ENCODE measurements at regions not wholly inside any gene's neighbourhood (a gene's known extent, or its start where the extent isn't known, plus 50 kb on each side); places are given as distances from the start of the nearest gene placed in this dataset.
"Not testable (repeated sequence)": the region's sequence is repeated elsewhere in the genome, so short reads cannot be mapped to it uniquely, and the experiment has no call there.

GRCh38 chr10:43923328-43923727 lies 274.6 kb upstream of the ZNF32 start:
- no peak for DNase-seq (ENCODE audit: low read depth)
- TF ChIP-seq, protein P1, sequence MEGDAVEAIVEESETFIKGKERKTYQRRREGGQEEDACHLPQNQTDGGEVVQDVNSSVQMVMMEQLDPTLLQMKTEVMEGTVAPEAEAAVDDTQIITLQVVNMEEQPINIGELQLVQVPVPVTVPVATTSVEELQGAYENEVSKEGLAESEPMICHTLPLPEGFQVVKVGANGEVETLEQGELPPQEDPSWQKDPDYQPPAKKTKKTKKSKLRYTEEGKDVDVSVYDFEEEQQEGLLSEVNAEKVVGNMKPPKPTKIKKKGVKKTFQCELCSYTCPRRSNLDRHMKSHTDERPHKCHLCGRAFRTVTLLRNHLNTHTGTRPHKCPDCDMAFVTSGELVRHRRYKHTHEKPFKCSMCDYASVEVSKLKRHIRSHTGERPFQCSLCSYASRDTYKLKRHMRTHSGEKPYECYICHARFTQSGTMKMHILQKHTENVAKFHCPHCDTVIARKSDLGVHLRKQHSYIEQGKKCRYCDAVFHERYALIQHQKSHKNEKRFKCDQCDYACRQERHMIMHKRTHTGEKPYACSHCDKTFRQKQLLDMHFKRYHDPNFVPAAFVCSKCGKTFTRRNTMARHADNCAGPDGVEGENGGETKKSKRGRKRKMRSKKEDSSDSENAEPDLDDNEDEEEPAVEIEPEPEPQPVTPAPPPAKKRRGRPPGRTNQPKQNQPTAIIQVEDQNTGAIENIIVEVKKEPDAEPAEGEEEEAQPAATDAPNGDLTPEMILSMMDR (IDR thresholded peaks at IDR 0.05; ENCODE audit: control insufficient read depth, insufficient read depth, low read depth, low read length, missing control alignments): no peak
- H3K4me3 ChIP-seq (ENCODE audit: control insufficient read depth, low read depth, low read length): no peak overlapping the region

- TF ChIP-seq, protein P1 (IDR thresholded peaks at IDR 0.05; ENCODE audit: control insufficient read depth, insufficient read depth, low read depth, low read length, missing control alignments): no peak
- no peak overlapping the region for H3K4me3 ChIP-seq (ENCODE audit: control insufficient read depth, low read depth, low read length)
- DNase-seq (ENCODE audit: low read depth): no peak
Observed at GRCh38 chr10:43922335-43923280, 273.9 kb upstream of the ZNF32 start.

DNA sequence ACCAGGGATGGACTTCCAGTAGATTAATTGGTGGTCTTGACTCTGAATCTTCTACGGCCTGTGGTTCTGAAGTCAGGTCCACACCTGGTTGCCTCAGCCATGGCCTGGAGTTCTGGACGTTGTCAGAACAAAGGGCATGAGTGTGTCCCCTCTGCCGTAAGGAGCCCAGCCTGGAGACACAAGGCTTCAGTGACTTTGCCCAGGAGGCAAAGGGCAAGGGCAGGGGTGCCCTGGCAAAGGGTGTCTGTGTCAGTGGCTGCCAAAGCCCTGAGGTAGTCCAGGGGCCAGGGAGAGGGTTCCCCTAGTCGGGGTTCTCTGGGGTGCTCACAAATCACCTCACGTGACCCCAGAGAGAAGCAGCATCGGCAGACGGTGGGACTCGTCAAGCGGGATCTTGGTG lies 273.2 kb upstream of the ZNF32 start:
- DNase-seq (ENCODE audit: low read depth): no peak
- TF ChIP-seq, protein P1 (IDR thresholded peaks at IDR 0.05; ENCODE audit: control insufficient read depth, insufficient read depth, low read depth, low read length, missing control alignments): no peak
- no peak overlapping the region for H3K4me3 ChIP-seq (ENCODE audit: control insufficient read depth, low read depth, low read length)

DNA sequence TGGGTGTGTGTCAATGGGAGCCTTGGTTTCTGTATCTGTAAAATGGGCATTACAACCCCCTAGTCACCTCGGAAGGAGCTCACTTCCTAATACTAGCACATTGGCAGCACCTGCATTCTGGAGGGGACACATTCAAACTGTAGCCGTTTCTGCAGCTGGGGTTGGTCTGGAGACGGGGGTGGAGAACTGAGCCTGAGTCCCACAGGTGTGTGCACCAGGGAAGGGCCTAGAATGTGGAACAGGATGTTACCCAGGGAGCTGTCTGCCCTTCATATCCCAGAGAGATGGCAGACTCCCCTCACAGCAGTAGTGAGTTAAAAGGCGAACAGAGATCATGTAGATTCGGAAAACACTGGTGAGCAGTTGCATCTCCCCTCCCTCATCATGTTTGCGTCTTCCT lies 272.8 kb upstream of the ZNF32 start:
- TF ChIP-seq, protein P1 (IDR thresholded peaks at IDR 0.05; ENCODE audit: control insufficient read depth, insufficient read depth, low read depth, low read length, missing control alignments): no peak
- H3K4me3 ChIP-seq (ENCODE audit: control insufficient read depth, low read depth, low read length): no peak overlapping the region
- no peak for DNase-seq (ENCODE audit: low read depth)

GRCh38 chr10:43920236-43920758 lies 271.6 kb upstream of the ZNF32 start:
- H3K4me3 ChIP-seq (ENCODE audit: control insufficient read depth, low read depth, low read length); DNase-seq (ENCODE audit: low read depth): not testable (repeated sequence)

- H3K4me3 ChIP-seq (ENCODE audit: control insufficient read depth, low read depth, low read length): no peak overlapping the region
- DNase-seq (ENCODE audit: low read depth): no peak
- TF ChIP-seq, protein P1 (IDR thresholded peaks at IDR 0.05; ENCODE audit: control insufficient read depth, insufficient read depth, low read depth, low read length, missing control alignments): no peak
Observed at GRCh38 chr10:43913676-43914235, 265.1 kb upstream of the ZNF32 start.

DNA sequence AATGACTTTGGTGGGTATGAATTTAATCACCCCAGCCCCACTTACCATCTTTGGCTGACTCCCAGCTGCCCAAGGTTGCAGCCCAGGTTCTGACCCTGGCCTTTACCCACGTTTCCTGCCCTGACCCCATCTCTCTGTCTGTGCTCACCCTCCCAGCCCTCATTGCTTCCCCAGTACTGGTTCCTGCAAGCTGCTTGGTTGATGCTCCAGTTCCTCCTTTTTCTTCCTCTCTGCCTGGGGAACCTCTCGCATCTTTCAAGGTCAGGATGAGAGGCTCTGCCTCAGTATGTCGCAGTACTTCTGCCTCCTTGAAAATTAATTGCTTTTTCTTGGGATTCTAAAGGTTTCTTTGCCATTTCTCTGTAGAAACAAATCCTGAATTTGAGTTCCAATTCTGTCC lies 263.8 kb upstream of the ZNF32 start:
- H3K4me3 ChIP-seq (ENCODE audit: control insufficient read depth, low read depth, low read length): no peak overlapping the region

More for the DNA sequence above, 263.8 kb upstream of the ZNF32 start:
- DNase-seq (ENCODE audit: low read depth): no peak
- TF ChIP-seq, protein P1 (IDR thresholded peaks at IDR 0.05; ENCODE audit: control insufficient read depth, insufficient read depth, low read depth, low read length, missing control alignments): no peak
